ENCODE measurements at regions not wholly inside any gene's neighbourhood (a gene's known extent, or its start where the extent isn't known, plus 50 kb on each side); places are given as distances from the start of the nearest gene placed in this dataset.

GRCh38 chr10:85152911-85153310 is 824.5 kb downstream of the CCSER2 start:
- TF ChIP-seq CTCF (IDR thresholded peaks at IDR 0.05) = no peak
- DNase-seq (no peak), ATAC-seq (no peak)
- no peaks in the 10 kb centered on the region for H3K4me1 ChIP-seq (ENCODE audit: low read depth)
- intact Hi-C loops (cut with DNase I, micrococcal nuclease) = no loop called here
- no peak overlapping the region for H3K4me3 ChIP-seq
- no peaks in the 10 kb centered on the region for H3K36me3 ChIP-seq (ENCODE audit: low read depth)
- H3K9me3 ChIP-seq = no peaks in the 10 kb centered on the region

DNA sequence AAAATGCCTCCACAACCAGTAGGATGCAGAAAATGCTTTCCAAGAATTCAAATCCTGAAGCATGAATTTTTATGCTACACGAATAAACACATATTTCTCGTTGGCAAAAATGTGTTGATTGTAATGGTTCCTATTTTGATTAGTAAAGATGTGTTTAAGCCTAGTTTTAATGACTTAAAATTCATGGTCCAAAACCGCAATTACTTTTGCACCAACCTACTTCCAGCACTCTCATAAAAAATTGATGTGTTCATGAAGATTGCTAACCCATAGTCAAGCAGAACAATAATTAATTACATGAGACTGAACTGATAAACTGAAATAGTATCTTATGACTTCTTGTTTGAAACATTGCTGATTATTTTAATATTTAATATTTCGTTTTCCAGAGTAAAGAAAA is 828.8 kb downstream of the CCSER2 start:
- Histone ChIP-seq H3K36me3 (ENCODE audit: low read depth) (no peaks in the 10 kb centered on the region), H3K4me3 (no peak overlapping the region), H3K9me3 (no peaks in the 10 kb centered on the region), H3K4me1 (ENCODE audit: low read depth) (no peaks in the 10 kb centered on the region)
- no peak for ATAC-seq
- no peak for TF ChIP-seq CTCF (IDR thresholded peaks at IDR 0.05)
- intact Hi-C loops (cut with DNase I, micrococcal nuclease) = no loop called here
- no peak for DNase-seq

DNA sequence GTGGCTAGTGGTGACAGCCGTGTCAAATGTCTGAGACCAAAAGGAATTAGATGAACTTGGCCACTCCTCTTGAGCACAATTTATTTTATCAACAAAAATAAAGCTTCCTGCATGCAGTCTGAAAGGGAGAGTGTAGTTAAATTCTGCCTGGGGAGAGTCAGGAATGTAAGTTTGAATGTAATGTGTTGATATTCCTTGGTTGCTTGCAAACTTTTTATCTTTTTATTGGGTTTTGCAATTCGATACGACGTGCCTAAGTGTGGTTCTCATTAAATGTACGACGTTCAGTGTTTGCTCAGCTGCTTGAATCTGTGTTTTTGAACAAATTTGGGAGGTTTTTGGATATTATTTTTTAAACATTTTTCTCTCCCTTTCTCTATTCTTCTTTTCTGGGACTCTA is 839.9 kb downstream of the CCSER2 start:
- Histone ChIP-seq H3K9me3 (no peaks in the 10 kb centered on the region), H3K36me3 (ENCODE audit: low read depth) (no peaks in the 10 kb centered on the region), H3K4me3 (no peak overlapping the region), H3K4me1 (ENCODE audit: low read depth) (no peaks in the 10 kb centered on the region)
- DNase-seq = no peak
- intact Hi-C loops (cut with DNase I, micrococcal nuclease) = no loop called here
- no peak for ATAC-seq
- TF ChIP-seq CTCF (IDR thresholded peaks at IDR 0.05) = no peak

DNA sequence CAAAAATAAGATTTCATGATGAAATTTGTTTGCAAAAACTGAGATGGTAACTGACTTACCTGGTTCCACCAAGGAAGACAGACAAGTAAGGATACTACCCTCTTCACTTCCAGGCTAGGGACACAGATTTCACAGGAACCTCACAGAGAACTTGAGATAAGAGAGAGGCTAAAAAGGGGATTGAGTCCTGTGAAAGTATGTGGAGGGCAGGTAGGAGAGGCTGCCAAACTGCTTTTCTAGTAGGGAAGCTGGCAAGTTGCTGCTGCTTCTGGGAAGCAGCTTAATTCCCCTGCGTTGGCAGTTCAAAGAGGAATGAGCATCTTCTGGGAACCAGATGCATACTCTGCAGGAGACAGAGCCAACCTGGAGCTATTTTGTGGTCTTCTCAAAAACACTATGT is 841.6 kb downstream of the CCSER2 start:
- TF ChIP-seq CTCF (IDR thresholded peaks at IDR 0.05) = no peak
- Histone ChIP-seq H3K4me1 (ENCODE audit: low read depth) (no peaks in the 10 kb centered on the region), H3K4me3 (no peak overlapping the region), H3K9me3 (no peaks in the 10 kb centered on the region), H3K36me3 (ENCODE audit: low read depth) (no peaks in the 10 kb centered on the region)
- intact Hi-C loops (cut with DNase I, micrococcal nuclease) = no loop called here
- ATAC-seq (no peak), DNase-seq (no peak)

- no peak for TF ChIP-seq CTCF (IDR thresholded peaks at IDR 0.05)
- ATAC-seq = no peak
Observed at GRCh38 chr10:85175635-85176034, 847.2 kb downstream of the CCSER2 start.

GRCh38 chr10:85177767-85178166 is 849.4 kb downstream of the CCSER2 start:
- intact Hi-C loops (cut with DNase I, micrococcal nuclease) = no loop called here
- Histone ChIP-seq H3K36me3 (ENCODE audit: low read depth) (no peaks in the 10 kb centered on the region), H3K4me1 (ENCODE audit: low read depth) (no peaks in the 10 kb centered on the region), H3K9me3 (no peaks in the 10 kb centered on the region), H3K4me3 (no peak overlapping the region)
- DNase-seq (no peak), ATAC-seq (no peak)
- no peak for TF ChIP-seq CTCF (IDR thresholded peaks at IDR 0.05)

More at GRCh38 chr10:85175635-85176034, 847.2 kb downstream of the CCSER2 start:
- intact Hi-C loops (cut with DNase I, micrococcal nuclease) = no loop called here
- H3K9me3 ChIP-seq = no peaks in the 10 kb centered on the region
- H3K4me1 ChIP-seq (ENCODE audit: low read depth) = no peaks in the 10 kb centered on the region
- H3K36me3 ChIP-seq (ENCODE audit: low read depth) = no peaks in the 10 kb centered on the region
- H3K4me3 ChIP-seq = no peak overlapping the region
- DNase-seq = no peak

All from mucosa of descending colon (tissue), 3 donors.